Ammon's horn (tissue), 1 donor: ENCODE measurements at regions not wholly inside any gene's neighbourhood (a gene's known extent, or its start where the extent isn't known, plus 50 kb on each side); places are given as distances from the start of the nearest gene placed in this dataset.

Experiments used
- DNase-seq: peaks from one replicate; pipeline ENCODE4 v3.0.0-alpha.2; 2016; ENCODE audit warnings: low spot score

DNA sequence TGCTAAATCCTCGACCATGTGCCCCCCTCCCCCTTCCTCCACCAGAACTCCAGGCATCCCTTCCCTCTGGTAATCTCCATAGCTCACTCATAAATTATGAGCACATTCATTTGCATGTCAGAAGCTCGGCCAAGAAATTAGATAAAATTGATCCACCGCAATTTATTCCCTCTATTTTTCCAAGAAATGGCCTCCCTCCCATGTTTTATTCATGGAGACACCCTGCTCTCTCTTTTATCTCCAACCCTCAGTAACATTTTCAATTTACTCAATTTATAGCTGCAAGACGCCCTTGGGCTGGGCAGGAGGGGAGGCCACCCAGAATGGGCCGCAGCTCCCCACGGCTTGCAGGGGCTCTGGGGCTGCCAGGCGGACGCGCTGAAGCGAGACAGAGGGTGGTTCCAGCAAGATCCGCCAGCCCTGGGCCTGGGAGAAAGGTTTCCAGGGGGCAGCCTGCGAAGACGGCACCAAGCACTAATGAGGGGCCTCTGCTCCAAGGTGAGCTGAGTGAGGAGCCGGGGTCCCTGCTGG lies 54.7 kb upstream of the ZNF423 start:
- DNase-seq = no peak

DNA sequence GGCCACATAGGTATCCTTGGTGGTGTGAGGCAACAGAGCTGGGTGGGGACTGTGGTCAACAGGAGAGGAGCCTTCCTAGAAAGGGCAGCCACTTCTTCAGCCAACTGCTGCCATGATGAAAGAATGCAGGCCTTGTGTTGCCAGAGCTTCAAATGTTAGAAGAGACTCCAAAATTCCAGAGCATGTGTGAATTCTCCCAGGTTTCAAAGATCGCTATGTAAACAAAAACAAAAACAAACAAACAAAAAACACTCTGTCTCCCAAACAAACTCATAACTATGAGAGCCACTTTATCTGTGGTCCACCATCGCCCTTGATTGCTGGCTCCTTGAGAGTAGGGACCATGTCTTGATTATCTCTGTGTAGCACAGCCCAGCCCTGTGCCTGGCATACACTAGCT lies 55.5 kb upstream of the ZNF423 start:
- no peak for DNase-seq

DNA sequence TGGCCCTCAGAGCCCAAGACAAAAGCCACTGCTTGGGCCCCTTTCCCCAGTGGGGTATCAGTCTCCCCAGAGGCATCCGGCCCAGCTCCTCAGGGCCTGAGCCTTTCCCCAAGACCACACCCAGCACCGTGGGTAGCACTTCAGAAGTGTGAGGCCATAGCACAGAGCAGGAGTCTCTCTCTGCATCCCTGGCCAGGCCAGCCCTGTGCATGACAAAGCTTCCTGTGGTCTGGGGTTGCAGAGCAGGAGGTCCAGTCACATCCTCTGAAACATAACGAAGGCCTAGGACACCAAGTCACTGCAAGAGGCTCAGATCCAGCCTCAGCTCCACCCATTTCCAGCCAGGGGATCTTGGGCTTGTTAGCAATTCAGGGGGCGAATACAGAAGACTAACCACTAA lies 56.8 kb upstream of the ZNF423 start:
- no peak for DNase-seq

DNA sequence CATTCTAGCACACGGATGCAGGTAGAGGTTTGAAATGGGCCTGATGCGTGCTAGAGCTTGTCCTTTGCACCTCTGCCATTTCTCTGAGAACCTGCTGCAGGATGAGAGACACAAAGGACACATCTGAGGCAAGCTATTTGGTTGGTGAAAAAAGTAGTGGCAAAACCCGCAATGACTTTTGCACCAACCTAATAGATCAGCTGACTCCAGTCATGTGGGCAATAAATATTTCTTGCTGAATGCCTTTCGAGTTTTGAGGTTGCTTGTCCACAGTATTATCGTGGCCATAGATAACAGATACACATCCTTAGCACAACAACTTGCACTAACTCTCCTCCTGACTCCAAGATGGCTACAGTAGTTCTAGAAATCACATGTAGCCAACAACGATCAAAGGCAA lies 57.8 kb upstream of the ZNF423 start:
- no peak for DNase-seq

DNA sequence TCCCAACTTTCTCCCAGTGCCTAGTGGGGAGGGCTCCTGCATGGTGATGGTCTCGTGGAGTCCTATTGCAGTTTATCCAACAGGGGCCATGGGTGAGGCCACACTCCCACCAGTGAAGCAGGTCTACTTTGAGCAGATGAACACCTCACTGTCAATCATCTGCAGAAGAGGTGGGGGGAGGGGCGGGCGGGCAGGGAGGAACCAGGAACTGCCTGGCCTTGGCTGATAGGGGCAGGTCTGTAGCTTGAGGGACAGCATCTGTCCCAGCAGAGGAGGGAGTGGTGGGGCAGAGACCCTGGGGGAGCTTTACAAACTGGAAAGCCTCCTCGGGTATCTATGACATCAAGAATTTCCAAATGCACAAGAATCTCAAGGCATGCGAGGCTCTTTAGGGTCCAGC lies 58.7 kb upstream of the ZNF423 start:
- DNase-seq = no peak

DNA sequence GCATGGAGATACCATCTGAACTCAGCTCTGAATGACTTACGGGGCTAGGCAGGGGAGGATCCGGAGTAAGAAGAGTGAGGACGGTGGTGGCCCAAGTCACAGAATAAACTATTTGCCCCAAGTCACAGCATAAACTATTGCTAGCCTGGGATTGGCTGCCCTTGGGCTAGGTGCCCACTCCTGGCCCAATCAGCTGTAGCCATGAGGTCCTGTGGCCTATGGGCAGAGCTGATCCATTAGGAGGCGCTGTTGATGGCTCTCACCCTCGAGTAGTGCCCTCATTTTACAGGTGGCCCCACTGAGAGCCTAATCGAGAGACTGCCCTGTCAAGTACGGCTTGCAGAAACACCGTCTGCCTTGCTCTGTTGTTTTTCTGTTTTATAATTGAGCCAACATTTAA lies 62.3 kb upstream of the ZNF423 start:
- no peak for DNase-seq

DNA sequence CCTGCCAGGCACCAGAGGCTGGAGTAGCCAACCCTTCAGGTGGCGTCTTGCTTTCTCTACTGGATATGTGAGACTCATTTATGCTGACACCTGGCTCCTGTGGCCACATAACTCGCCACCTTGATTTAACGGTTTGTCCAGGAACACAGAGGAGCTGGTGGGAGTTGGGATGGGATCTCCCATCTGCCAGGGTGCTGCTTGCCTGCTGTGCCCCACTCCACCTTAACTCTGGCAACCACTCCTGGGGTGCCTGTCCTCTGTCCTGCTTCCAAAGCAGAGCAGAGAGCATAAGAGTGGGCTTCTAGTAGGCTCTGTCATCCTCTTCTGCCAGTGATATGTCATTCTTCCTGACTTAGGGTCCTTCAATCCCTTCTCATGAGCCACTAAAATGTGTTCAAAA lies 63.4 kb upstream of the ZNF423 start:
- DNase-seq = no peak

DNA sequence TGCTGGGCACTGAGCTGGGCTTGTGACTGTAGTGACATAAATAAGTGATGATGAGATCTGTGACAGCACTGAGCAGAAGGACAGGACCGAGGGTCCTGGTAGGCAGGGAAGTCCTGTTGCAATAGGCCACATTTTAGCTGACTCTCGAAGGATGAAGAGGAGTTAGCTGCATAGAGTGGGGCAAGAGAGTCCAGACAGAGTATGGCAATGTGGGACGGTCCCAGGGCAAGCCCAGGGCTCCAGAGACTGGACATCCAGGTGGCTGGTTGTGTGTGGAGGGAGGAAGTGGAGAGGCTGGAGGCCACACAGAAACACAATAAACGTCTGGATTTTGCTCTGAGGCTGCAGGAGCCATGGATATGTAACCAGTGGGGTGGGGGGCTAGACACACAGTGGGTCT lies 64.5 kb upstream of the ZNF423 start:
- no peak for DNase-seq

DNA sequence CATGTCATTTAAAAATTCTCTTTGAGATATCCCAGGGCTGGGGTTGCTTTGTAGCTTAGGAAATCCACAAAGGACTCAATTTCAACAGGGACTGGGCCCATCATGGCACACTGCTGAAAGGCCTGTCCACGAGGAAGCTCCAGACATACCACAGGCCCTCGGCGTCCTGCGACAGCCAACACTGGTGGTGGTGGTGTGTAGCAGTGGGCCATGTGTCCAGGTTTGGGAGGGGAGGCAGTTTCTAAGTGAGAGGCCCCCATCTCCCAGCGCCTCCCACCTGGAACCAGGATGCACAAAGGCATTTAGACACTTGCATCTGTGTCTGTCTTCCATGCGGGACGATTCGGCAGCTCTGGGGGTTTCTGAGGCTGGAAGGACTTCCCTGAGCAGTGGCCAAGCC lies 65.2 kb upstream of the ZNF423 start:
- DNase-seq = no peak

DNA sequence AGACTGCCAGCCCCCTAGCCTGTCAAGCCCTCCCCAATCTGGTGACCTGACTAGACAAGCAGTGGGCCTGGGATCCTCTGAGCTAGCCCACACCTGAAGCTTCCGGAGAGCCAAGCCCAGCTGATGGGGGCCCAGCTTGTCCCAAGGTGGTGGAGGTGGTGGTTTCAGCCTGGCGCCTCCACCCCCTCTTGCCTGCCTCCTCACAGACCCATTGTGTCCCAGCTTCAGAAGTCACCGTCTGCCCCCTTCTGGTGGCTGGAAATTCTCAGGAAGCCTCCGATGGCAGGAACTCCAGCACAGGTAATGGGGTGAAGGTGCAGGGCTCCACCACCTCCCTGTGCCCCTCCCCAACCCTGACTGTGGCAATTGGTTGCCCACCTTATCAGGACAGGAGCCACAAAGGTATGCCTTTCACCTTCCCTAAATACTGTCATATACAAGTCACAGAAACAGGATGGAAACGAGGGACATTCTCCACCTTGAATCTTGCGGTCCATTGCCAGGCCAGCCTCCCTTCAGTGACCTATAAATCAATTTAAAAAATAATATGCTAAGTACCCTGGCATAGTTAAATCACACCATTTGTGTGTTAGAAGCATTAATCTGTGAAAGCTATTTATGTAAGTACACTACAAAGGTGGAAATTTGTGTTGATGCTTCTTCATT lies 66.0 kb upstream of the ZNF423 start:
- peak; percentile 61 for DNase-seq

DNA sequence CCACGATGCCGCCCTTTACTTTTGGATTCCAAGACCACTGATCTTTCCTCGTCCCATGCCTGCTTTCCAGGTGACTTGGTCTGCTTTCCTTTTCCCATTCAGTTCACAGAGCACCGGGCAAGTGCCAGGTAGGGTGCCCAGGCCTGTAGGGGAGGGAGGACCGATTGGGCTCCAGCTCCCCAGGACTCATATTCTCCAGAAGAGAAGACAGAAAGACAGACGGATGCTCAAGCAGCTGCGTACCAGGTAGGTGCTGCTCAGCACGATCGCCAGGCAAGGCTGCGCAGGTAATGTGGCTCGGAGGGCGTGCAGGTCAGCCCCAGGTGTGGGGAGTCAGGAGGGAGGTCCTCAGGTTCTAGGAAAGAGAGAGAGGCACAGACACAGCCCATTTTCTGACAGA lies 67.5 kb upstream of the ZNF423 start:
- no peak for DNase-seq

DNA sequence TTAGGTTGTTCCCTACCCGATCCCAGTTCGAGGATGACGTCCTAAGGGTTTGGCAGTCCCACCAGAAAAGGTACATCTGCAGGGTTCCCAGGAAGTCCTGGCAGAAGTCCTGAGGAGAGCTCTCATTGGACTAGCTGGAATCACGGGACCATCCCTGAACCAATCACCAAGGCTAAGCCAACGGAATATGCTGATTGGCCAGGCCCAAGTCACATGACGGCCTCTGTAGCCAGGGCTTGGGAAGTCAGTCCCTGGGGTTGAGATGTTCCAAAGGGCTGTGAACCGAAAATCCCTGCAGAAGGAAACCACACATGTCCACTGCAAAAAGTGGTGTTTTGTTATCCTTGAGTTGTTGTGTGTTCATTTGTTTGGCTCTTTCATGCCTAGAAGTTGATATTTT lies 68.2 kb upstream of the ZNF423 start:
- no peak for DNase-seq

DNA sequence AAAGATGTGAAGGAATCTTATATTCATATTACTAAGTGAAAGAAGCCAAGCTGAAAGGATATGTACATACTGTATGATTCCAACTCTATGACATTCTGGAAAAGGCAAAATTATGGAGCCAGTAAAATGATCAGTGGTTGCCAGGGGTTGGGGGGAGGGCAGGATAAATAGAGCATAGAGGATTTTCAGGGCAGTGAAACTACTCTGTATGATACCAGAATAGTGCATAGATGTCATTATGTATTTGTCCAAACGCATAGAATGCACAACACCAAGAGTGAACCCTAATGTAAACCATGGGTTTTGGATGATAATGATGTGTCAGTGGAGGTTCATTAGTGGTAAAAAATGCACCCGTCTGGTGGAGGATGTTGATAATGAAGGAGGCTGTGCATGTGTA lies 71.0 kb upstream of the ZNF423 start:
- DNase-seq = no peak

DNA sequence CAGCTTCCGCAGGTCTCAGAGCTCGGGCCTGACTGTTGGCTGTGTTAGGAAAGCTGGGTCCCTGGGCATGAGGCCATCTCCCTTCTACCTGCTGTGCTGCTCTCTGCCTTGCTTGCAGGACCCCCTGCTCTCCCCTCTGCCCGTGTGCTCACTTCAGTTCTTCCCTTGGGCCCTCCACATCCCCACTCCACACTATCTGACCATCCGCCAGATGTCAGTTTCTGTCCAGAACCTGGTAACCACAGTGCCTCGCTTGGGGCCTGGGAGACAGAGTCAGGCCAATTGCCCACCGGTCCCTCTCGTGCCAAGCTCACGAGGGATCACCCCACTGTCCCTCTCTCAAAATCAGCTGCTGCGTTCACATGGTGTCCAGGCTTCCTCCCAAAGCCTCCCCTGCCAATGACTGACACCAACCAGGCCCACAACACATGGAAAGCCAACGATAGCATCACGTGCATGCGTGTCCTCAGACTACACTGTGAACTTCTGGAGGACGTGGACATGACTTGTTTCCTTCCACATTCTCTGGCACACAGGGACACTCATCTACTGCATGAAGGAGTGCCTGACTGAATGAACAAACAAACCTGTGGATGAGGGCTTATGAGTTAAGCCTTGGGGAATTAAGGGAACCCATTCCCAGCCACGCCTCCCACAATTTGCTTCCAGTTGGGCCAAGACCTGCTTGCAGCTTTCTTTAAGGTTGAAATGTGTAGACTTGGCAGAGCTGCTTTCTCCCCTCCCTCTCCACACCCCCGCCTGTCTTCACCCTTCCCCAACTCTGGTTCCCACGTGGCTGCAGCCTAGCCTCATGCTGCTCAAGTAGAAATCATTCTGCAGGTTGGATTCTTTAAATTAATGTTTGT lies 72.5 kb upstream of the ZNF423 start:
- DNase-seq = no peak

DNA sequence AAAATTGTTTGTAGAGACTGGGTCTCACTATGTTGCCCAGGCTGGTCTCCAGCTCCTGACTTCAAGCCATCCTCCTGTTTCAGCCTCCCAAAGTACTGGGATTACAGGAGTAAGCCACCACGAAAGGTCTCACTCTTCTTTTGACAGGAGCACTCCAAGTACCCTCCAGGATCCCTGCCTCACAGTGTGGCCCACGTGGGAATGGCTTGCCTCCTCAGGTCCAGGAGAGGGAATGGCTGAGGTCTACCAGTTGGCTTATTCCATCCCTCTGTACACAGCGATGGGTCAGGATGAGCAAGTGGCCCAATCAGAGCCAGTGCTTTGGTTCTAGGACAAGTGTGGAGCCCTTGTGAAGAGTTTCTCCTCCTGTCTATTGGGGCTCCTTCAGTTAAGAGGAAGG lies 73.7 kb upstream of the ZNF423 start:
- DNase-seq = no peak

DNA sequence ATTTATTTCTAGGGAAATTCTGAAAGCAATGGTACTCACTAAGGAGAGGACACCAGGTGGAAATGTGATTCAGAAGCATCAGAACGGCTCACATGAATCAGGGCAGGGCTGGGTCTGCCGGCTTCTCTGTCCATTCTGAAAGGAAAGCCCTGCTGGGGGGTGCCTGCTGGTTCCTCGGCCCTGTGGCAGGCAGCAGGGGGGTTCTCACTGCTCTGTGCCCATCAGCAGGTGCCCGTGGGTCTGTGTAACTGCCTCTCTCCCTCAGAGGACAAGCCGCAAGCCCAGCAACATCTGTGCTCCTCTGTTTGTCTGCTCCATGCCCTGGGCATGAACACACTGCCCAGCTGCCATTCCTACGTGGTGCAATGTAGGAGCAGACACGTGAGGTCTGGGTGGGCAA lies 74.9 kb upstream of the ZNF423 start:
- DNase-seq = no peak

DNA sequence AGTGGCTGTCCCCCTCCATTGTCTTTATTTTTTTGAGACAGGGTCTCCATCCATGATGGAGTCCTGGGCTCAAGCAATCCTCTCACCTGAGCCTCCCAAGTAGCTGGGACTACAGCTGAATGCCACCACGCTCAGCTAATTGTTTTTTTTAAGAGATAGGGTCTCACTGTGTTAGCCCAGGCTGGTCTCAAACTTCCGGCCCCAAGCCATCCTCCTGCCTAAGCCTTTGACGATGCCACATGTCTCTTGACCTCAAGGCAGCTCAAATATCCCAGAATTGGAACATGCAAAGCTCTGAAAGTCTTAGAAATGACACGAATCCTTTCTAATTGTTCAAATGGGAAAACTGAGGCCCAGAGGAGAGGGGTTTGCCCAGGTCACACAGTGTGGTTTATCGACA lies 75.4 kb upstream of the ZNF423 start:
- no peak for DNase-seq

DNA sequence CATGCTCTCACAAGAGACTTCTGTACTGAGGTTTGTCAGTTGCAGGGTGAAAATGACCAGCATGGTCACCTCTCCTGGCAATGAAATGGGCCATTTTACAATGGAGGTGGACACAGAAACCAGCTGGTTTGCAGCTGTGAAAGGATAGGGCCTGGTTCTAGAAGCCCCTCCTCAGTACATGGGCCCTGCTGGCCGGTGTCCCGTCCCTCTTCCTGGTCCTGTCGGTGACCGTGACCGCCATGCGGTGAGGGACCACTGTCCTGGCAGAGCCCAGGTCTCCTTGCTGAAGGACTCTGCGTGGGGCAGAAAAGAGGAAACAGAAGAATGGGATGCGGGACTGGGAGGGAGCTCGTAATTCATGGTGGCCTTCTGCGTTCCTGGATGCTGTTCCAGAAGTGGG lies 76.0 kb upstream of the ZNF423 start:
- no peak for DNase-seq

DNA sequence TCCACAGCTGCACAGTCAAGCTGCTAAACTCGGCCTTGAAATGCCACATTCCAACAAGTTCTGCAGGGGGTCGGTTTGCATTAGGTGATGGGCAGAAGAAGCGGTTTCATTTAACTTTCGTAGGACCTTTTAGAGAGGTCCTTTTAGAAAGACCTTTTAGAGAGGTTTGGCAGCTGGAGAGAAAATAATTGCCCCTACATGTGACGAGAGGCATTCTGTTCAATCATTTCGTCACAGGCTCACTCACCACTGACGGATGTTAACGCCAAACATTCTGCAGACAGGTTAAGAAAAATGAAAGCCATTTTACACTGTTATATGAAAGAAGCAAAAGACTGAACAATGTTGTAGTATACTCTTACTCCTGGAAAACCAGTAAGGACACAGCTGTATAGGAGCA lies 76.5 kb upstream of the ZNF423 start:
- no peak for DNase-seq

DNA sequence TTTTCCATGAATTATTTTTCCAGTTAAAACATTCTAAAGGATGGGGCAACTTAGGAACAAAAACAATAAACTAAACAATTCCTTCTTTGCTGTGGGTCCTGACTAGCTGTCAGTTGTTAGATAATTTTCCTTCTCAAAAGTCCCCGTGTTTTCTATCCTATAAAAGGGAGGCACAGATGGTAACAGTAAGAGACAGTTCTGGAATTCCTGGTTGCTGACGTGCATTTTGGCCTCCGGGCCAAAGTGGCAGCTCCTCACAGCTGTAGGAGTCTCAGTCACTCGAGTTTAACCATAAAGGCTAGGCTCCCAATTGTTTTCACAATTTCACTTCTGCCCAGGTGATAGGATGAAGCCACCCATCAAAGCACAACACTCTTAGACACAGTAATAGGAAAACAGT lies 77.0 kb upstream of the ZNF423 start:
- no peak for DNase-seq

DNA sequence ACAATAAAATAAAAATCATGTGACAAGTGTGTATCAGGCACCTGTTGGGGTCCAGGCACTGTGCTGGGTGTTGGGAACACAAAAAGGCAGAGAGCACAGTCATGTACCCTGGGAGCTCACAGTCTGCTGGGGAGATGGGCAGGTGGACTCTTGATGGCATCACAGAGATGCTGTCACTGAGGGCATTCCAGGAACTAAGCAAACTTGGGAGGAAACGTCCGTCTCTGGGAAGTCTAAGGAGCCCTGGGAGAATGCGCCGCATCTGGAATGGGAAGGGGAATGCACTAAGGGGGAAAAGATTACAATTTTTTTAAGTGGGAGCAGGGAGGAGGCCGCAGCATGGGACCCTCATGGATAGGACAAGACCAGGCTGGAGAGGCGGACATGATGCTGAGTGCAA lies 80.9 kb upstream of the ZNF423 start:
- DNase-seq = no peak

DNA sequence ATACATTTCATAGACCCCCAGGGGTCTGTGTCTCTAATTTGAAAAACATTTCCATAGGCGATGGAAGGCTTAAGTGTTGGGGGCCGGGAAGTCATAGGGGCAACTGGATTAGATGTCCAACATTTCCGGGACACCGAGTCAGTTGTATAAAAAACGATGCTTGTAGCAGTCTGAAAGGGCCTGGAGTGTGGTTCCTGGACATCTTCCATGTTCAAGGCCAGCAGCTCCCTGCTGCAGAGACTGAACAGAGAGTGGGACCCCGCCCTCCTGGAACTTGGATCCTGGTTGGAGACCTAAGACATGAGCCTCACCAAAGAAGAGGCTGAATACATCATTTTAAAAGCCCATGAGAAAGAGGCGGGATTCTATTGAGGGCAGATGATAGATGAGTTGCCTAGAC lies 82.0 kb upstream of the ZNF423 start:
- no peak for DNase-seq

DNA sequence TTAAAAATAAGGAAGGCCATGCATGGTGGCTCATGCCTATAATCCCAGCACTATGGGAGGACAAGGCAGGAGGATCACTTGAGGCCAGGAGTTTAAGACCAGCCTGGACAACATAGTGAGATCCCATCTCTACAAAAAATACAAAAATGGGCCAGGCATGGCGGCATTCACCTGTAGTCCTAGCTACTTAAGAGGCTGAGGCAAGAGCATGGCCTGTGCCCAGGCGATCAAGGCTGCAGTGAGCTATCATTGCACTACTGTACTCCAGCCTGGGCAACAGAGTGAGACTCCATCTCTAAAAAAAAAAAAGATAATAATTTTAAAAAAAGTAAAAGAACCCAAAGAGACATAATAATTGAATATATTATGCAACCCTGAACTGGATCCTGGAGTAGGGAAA lies 83.6 kb upstream of the ZNF423 start:
- no peak for DNase-seq
